GM12892 (cell line): ENCODE measurements at regions not wholly inside any gene's neighbourhood (a gene's known extent, or its start where the extent isn't known, plus 50 kb on each side); places are given as distances from the start of the nearest gene placed in this dataset.

Experiments
- DNase-seq: peaks from one replicate; pipeline ENCODE4 v3.0.0; 2011; ENCODE audit not compliant: insufficient read length
- FAIRE-seq: peaks from 2 replicates; lab custom pipeline; 2011; peaks lifted over from hg19 to GRCh38; lab: Jason Lieb, UNC
- POLR2A ChIP-seq: IDR thresholded peaks from 2 replicates; pipeline ENCODE4 v1.6.1; 2011; ENCODE audit warnings: low read depth, low read length, control low read depth
- POLR2AphosphoS5 ChIP-seq: IDR thresholded peaks from 2 replicates; pipeline ENCODE4 v1.6.1; 2011; ENCODE audit warnings: low read depth, low read length, control low read depth
- TAF1 ChIP-seq: IDR thresholded peaks from 2 replicates; pipeline ENCODE4 v1.6.1; 2011; ENCODE audit warnings: low read depth, mild to moderate bottlenecking, control low read depth, low read length, borderline replicate concordance

GRCh38 chr15:87805117-87805820, 451.3 kb downstream of the NTRK3 start:
- TF ChIP-seq POLR2A (no peak), TAF1 (no peak), POLR2AphosphoS5 (no peak)

GRCh38 chr15:87804451-87804850, 452.1 kb downstream of the NTRK3 start:
- FAIRE-seq, result no peak
- no peak for DNase-seq
- TF ChIP-seq POLR2A (no peak), POLR2AphosphoS5 (no peak)

More at GRCh38 chr15:87805117-87805820, 451.3 kb downstream of the NTRK3 start:
- no peak for DNase-seq
- FAIRE-seq, result no peak

- DNase-seq, result no peak
- no peak for FAIRE-seq
- TF ChIP-seq POLR2A (no peak), POLR2AphosphoS5 (no peak), TAF1 (no peak)
Observed at GRCh38 chr15:87799838-87800237, 456.7 kb downstream of the NTRK3 start.

GRCh38 chr15:87799428-87799827, 457.1 kb downstream of the NTRK3 start:
- no peak for TF ChIP-seq POLR2A
- no peak for DNase-seq
- FAIRE-seq, result no peak

GRCh38 chr15:87793725-87794124, 462.8 kb downstream of the NTRK3 start:
- FAIRE-seq, result no peak
- DNase-seq, result no peak
- no peak for TF ChIP-seq POLR2AphosphoS5
- TF ChIP-seq TAF1, result no peak

- FAIRE-seq (no peak), DNase-seq (no peak)
- TF ChIP-seq TAF1 (no peak), POLR2A (no peak), POLR2AphosphoS5 (no peak)
Observed at GRCh38 chr15:87792250-87793040, 464.1 kb downstream of the NTRK3 start.

- TF ChIP-seq TAF1 (no peak), POLR2A (no peak), POLR2AphosphoS5 (no peak)
- DNase-seq, result no peak
- no peak for FAIRE-seq
Observed at GRCh38 chr15:87781959-87782625, 474.4 kb downstream of the NTRK3 start.

GRCh38 chr15:87779746-87780145, 476.8 kb downstream of the NTRK3 start:
- DNase-seq (no peak), FAIRE-seq (no peak)
- no peak for TF ChIP-seq POLR2AphosphoS5
- no peak for TF ChIP-seq POLR2A
- no peak for TF ChIP-seq TAF1

- FAIRE-seq (no peak), DNase-seq (no peak)
- TF ChIP-seq TAF1, result no peak
- no peak for TF ChIP-seq POLR2AphosphoS5
- no peak for TF ChIP-seq POLR2A
Observed at GRCh38 chr15:87778358-87778757, 478.2 kb downstream of the NTRK3 start.

- DNase-seq (no peak), FAIRE-seq (no peak)
- TF ChIP-seq POLR2A (no peak), POLR2AphosphoS5 (no peak), TAF1 (no peak)
Observed at GRCh38 chr15:87777054-87777561, 479.4 kb downstream of the NTRK3 start.

GRCh38 chr15:87767516-87767915, 489.0 kb downstream of the NTRK3 start:
- TF ChIP-seq TAF1 (no peak), POLR2A (no peak), POLR2AphosphoS5 (no peak)
- DNase-seq, result no peak
- FAIRE-seq, result no peak
